ENCODE measurements at regions not wholly inside any gene's neighbourhood (a gene's known extent, or its start where the extent isn't known, plus 50 kb on each side); places are given as distances from the start of the nearest gene placed in this dataset.

GRCh38 chr10:4635388-4635787 lies 190.6 kb upstream of the AKR1E2 start:
- Histone ChIP-seq H3K4me1 (ENCODE audit: control insufficient read depth in 4 of 4, insufficient read depth in 4 of 4, low read length in 3 of 4) (no peaks in the 10 kb centered on the region), H3K36me3 (ENCODE audit: control insufficient read depth in 4 of 4, insufficient read depth in 3 of 4, low read depth in 1 of 4, low read length in 3 of 4) (no peaks in the 10 kb centered on the region), H3K9me3 (ENCODE audit: control insufficient read depth in 4 of 4, low read length in 3 of 4) (no peaks in the 10 kb centered on the region), H3K9ac (ENCODE audit: low read depth in 1 of 2, low read length in 2 of 2) (no peak overlapping the region), H3K4me3 (ENCODE audit: low read depth in 1 of 3, low read length in 3 of 3) (no peak overlapping the region), H3K27ac (ENCODE audit: low read depth in 1 of 2, low read length in 2 of 2) (no peak overlapping the region), H3K27me3 (ENCODE audit: control insufficient read depth in 4 of 4, insufficient read depth in 4 of 4, low read length in 3 of 4) (peaks cover 0 to 4% (median 0%) of the 10 kb centered on the region in 4 donors)
- TF ChIP-seq RAD21 (IDR thresholded peaks at IDR 0.05) (no peak), FOXA2 (IDR thresholded peaks at IDR 0.05) (no peak), SP1 (IDR thresholded peaks at IDR 0.05) (no peak), HNF4A (conservative IDR thresholded peaks at IDR 0.05) (no peak), GABPA (IDR thresholded peaks at IDR 0.05 in 1 of 2, conservative IDR thresholded peaks at IDR 0.05 in 1 of 2) (no peak), ATF3 (IDR thresholded peaks at IDR 0.05) (no peak), RXRA (IDR thresholded peaks at IDR 0.05) (no peak), HNF4G (IDR thresholded peaks at IDR 0.05) (no peak), FOXA1 (IDR thresholded peaks at IDR 0.05) (no peak), EGR1 (IDR thresholded peaks at IDR 0.05; ENCODE audit: low read depth in 2 of 2) (no peak), NR2F2 (IDR thresholded peaks at IDR 0.05) (no peak)
- TF ChIP-seq, protein P1, sequence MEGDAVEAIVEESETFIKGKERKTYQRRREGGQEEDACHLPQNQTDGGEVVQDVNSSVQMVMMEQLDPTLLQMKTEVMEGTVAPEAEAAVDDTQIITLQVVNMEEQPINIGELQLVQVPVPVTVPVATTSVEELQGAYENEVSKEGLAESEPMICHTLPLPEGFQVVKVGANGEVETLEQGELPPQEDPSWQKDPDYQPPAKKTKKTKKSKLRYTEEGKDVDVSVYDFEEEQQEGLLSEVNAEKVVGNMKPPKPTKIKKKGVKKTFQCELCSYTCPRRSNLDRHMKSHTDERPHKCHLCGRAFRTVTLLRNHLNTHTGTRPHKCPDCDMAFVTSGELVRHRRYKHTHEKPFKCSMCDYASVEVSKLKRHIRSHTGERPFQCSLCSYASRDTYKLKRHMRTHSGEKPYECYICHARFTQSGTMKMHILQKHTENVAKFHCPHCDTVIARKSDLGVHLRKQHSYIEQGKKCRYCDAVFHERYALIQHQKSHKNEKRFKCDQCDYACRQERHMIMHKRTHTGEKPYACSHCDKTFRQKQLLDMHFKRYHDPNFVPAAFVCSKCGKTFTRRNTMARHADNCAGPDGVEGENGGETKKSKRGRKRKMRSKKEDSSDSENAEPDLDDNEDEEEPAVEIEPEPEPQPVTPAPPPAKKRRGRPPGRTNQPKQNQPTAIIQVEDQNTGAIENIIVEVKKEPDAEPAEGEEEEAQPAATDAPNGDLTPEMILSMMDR (IDR thresholded peaks at IDR 0.05; ENCODE audit: low read depth, low read length, missing input control): no peak
- TF ChIP-seq, protein P2, sequence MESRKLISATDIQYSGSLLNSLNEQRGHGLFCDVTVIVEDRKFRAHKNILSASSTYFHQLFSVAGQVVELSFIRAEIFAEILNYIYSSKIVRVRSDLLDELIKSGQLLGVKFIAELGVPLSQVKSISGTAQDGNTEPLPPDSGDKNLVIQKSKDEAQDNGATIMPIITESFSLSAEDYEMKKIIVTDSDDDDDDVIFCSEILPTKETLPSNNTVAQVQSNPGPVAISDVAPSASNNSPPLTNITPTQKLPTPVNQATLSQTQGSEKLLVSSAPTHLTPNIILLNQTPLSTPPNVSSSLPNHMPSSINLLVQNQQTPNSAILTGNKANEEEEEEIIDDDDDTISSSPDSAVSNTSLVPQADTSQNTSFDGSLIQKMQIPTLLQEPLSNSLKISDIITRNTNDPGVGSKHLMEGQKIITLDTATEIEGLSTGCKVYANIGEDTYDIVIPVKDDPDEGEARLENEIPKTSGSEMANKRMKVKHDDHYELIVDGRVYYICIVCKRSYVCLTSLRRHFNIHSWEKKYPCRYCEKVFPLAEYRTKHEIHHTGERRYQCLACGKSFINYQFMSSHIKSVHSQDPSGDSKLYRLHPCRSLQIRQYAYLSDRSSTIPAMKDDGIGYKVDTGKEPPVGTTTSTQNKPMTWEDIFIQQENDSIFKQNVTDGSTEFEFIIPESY (IDR thresholded peaks at IDR 0.05): no peak
- TF ChIP-seq, protein P3, sequence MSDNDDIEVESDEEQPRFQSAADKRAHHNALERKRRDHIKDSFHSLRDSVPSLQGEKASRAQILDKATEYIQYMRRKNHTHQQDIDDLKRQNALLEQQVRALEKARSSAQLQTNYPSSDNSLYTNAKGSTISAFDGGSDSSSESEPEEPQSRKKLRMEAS (IDR thresholded peaks at IDR 0.05): no peak
- TF ChIP-seq, protein P4, sequence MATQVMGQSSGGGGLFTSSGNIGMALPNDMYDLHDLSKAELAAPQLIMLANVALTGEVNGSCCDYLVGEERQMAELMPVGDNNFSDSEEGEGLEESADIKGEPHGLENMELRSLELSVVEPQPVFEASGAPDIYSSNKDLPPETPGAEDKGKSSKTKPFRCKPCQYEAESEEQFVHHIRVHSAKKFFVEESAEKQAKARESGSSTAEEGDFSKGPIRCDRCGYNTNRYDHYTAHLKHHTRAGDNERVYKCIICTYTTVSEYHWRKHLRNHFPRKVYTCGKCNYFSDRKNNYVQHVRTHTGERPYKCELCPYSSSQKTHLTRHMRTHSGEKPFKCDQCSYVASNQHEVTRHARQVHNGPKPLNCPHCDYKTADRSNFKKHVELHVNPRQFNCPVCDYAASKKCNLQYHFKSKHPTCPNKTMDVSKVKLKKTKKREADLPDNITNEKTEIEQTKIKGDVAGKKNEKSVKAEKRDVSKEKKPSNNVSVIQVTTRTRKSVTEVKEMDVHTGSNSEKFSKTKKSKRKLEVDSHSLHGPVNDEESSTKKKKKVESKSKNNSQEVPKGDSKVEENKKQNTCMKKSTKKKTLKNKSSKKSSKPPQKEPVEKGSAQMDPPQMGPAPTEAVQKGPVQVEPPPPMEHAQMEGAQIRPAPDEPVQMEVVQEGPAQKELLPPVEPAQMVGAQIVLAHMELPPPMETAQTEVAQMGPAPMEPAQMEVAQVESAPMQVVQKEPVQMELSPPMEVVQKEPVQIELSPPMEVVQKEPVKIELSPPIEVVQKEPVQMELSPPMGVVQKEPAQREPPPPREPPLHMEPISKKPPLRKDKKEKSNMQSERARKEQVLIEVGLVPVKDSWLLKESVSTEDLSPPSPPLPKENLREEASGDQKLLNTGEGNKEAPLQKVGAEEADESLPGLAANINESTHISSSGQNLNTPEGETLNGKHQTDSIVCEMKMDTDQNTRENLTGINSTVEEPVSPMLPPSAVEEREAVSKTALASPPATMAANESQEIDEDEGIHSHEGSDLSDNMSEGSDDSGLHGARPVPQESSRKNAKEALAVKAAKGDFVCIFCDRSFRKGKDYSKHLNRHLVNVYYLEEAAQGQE (IDR thresholded peaks at IDR 0.05): no peak
- DNase-seq (ENCODE audit: low spot score): no peak
- 67% methylated on average over 5 of the region's 5 CpGs for WGBS

DNA sequence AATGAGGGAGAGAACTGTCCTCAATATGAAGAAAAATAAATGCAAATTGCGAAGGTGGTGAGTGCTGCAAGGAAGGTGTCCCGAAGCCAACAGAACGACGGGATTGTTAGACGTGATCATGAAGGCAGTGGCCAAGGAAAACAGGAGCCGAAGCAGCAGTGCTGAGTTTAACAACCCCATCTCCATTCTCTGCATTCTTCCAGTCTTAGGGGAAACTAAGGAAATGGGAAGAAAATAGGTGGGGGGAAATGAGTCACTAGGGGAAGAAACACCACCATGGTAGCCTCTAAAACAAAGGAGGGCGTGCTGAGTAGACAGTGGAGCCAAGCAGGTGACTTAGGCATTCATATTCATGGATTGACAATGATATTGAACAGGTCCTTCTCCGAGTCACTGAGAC lies 192.2 kb upstream of the AKR1E2 start:
- Histone ChIP-seq H3K4me3 (ENCODE audit: low read depth in 1 of 3, low read length in 3 of 3) (no peak overlapping the region), H3K9me3 (ENCODE audit: control insufficient read depth in 4 of 4, low read length in 3 of 4) (no peaks in the 10 kb centered on the region), H3K36me3 (ENCODE audit: control insufficient read depth in 4 of 4, insufficient read depth in 3 of 4, low read depth in 1 of 4, low read length in 3 of 4) (no peaks in the 10 kb centered on the region), H3K9ac (ENCODE audit: low read depth in 1 of 2, low read length in 2 of 2) (no peak overlapping the region), H3K4me1 (ENCODE audit: control insufficient read depth in 4 of 4, insufficient read depth in 4 of 4, low read length in 3 of 4) (no peaks in the 10 kb centered on the region), H3K27me3 (ENCODE audit: control insufficient read depth in 4 of 4, insufficient read depth in 4 of 4, low read length in 3 of 4) (peaks cover 0 to 4% (median 0%) of the 10 kb centered on the region in 4 donors), H3K27ac (ENCODE audit: low read depth in 1 of 2, low read length in 2 of 2) (no peak overlapping the region)
- no peak for DNase-seq (ENCODE audit: low spot score)
- WGBS: 84% methylated on average over 8 of the region's 8 CpGs
- TF ChIP-seq YY1 (IDR thresholded peaks at IDR 0.05) (no peak), ATF3 (IDR thresholded peaks at IDR 0.05) (no peak), RAD21 (IDR thresholded peaks at IDR 0.05) (no peak), EGR1 (IDR thresholded peaks at IDR 0.05; ENCODE audit: low read depth in 2 of 2) (no peak), SP1 (IDR thresholded peaks at IDR 0.05) (no peak), RXRA (IDR thresholded peaks at IDR 0.05) (no peak), FOXA1 (IDR thresholded peaks at IDR 0.05) (no peak), TAF1 (conservative IDR thresholded peaks at IDR 0.05) (no peak)
- TF ChIP-seq, protein P4 (IDR thresholded peaks at IDR 0.05): no peak
- TF ChIP-seq, protein P1 (IDR thresholded peaks at IDR 0.05; ENCODE audit: low read depth, low read length, missing input control): no peak

Measured in liver (tissue), 8 donors.